SHP77 (cell line): ENCODE measurements at regions not wholly inside any gene's neighbourhood (a gene's known extent, or its start where the extent isn't known, plus 50 kb on each side); places are given as distances from the start of the nearest gene placed in this dataset.
"Not testable (repeated sequence)": the region's sequence is repeated elsewhere in the genome, so short reads cannot be mapped to it uniquely, and the experiment has no call there.

ENCODE experiments used
- DNase-seq, 2 experiments: peaks; one replicate each; lab custom pipeline; 2025; lab: John Stamatoyannopoulos, UW

- no peak for DNase-seq
These were observed 261.9 kb downstream of the RASSF9 start for GRCh38 chr12:85574291-85574690.

GRCh38 chr12:85575120-85576096, 260.8 kb downstream of the RASSF9 start:
- peak; percentile 54 to 55 for DNase-seq

GRCh38 chr12:85580562-85581168, 255.5 kb downstream of the RASSF9 start:
- no peak for DNase-seq

- DNase-seq, result no peak
These were observed 249.1 kb downstream of the RASSF9 start for GRCh38 chr12:85587158-85587557.

- DNase-seq, result no peak
These were observed 248.0 kb downstream of the RASSF9 start for GRCh38 chr12:85588221-85588620.

GRCh38 chr12:85600841-85601240, 235.4 kb downstream of the RASSF9 start:
- DNase-seq, result no peak

GRCh38 chr12:85603556-85603955, 232.7 kb downstream of the RASSF9 start:
- no peak for DNase-seq

- no peak for DNase-seq
These were observed 229.8 kb downstream of the RASSF9 start for GRCh38 chr12:85606455-85606854.

- DNase-seq, result no peak
These were observed 226.4 kb downstream of the RASSF9 start for GRCh38 chr12:85609778-85610177.

GRCh38 chr12:85610194-85610593, 226.0 kb downstream of the RASSF9 start:
- no peak for DNase-seq

- DNase-seq, result no peak
These were observed 220.0 kb downstream of the RASSF9 start for GRCh38 chr12:85616201-85616600.

- no peak for DNase-seq
These were observed 218.7 kb downstream of the RASSF9 start for GRCh38 chr12:85617307-85618091.

GRCh38 chr12:85621041-85621440, 215.2 kb downstream of the RASSF9 start:
- no peak for DNase-seq

- no peak for DNase-seq
These were observed 212.4 kb downstream of the RASSF9 start for GRCh38 chr12:85623763-85624162.

- no peak for DNase-seq
These were observed 210.7 kb downstream of the RASSF9 start for GRCh38 chr12:85625467-85625866.

- DNase-seq, result no peak
These were observed 210.0 kb downstream of the RASSF9 start for GRCh38 chr12:85626001-85626783.

GRCh38 chr12:85626784-85627171, 209.4 kb downstream of the RASSF9 start:
- no peak for DNase-seq

GRCh38 chr12:85627584-85627983, 208.6 kb downstream of the RASSF9 start:
- no peak for DNase-seq

- DNase-seq, result not testable (repeated sequence)
These were observed 207.6 kb downstream of the RASSF9 start for GRCh38 chr12:85628562-85628961.

GRCh38 chr12:85630851-85631250, 205.4 kb downstream of the RASSF9 start:
- DNase-seq, result no peak

GRCh38 chr12:85632390-85632789, 203.8 kb downstream of the RASSF9 start:
- no peak for DNase-seq

GRCh38 chr12:85633491-85633890, 202.7 kb downstream of the RASSF9 start:
- no peak for DNase-seq
